Glomerular visceral epithelial cell (primary cell): ENCODE measurements at regions not wholly inside any gene's neighbourhood (a gene's known extent, or its start where the extent isn't known, plus 50 kb on each side); places are given as distances from the start of the nearest gene placed in this dataset.
"Not testable (repeated sequence)": the region's sequence is repeated elsewhere in the genome, so short reads cannot be mapped to it uniquely, and the experiment has no call there.

Source experiments
- DNase-seq: peaks from one replicate; pipeline ENCODE4 v3.0.0-alpha.2; 2016; ENCODE audit errors: extremely low spot score

- DNase-seq, result no peak
These were observed 290.9 kb upstream of the STXBP6 start for GRCh38 chr14:25340882-25341281.

GRCh38 chr14:25322784-25323183 lies 272.8 kb upstream of the STXBP6 start:
- no peak for DNase-seq

- DNase-seq, result not testable (repeated sequence)
These were observed 266.1 kb upstream of the STXBP6 start for GRCh38 chr14:25316007-25316406.

- no peak for DNase-seq
These were observed 258.3 kb upstream of the STXBP6 start for GRCh38 chr14:25308244-25308643.

GRCh38 chr14:25303934-25304333 lies 254.0 kb upstream of the STXBP6 start:
- DNase-seq, result no peak

GRCh38 chr14:25298238-25298637 lies 248.3 kb upstream of the STXBP6 start:
- no peak for DNase-seq

- not testable (repeated sequence) for DNase-seq
These were observed 240.2 kb upstream of the STXBP6 start for GRCh38 chr14:25290154-25290553.

GRCh38 chr14:25274529-25274928 lies 224.6 kb upstream of the STXBP6 start:
- no peak for DNase-seq

GRCh38 chr14:25267186-25267585 lies 217.2 kb upstream of the STXBP6 start:
- DNase-seq, result no peak

GRCh38 chr14:25259470-25259869 lies 209.5 kb upstream of the STXBP6 start:
- no peak for DNase-seq

GRCh38 chr14:25252793-25253192 lies 202.8 kb upstream of the STXBP6 start:
- DNase-seq, result no peak

- DNase-seq, result no peak
These were observed 200.6 kb upstream of the STXBP6 start for GRCh38 chr14:25250516-25250915.

GRCh38 chr14:25247609-25248008 lies 197.7 kb upstream of the STXBP6 start:
- no peak for DNase-seq

- no peak for DNase-seq
These were observed 196.8 kb upstream of the STXBP6 start for GRCh38 chr14:25246751-25247150.

- DNase-seq, result no peak
These were observed 189.2 kb upstream of the STXBP6 start for GRCh38 chr14:25239170-25239569.

- DNase-seq, result no peak
These were observed 187.9 kb upstream of the STXBP6 start for GRCh38 chr14:25237845-25238244.

GRCh38 chr14:25233613-25234012 lies 183.7 kb upstream of the STXBP6 start:
- no peak for DNase-seq

GRCh38 chr14:25231004-25231403 lies 181.1 kb upstream of the STXBP6 start:
- no peak for DNase-seq

- DNase-seq, result no peak
These were observed 176.3 kb upstream of the STXBP6 start for GRCh38 chr14:25226214-25226613.

- DNase-seq, result no peak
These were observed 172.3 kb upstream of the STXBP6 start for GRCh38 chr14:25222256-25222655.

- DNase-seq, result no peak
These were observed 170.6 kb upstream of the STXBP6 start for GRCh38 chr14:25220514-25220913.

GRCh38 chr14:25215607-25216006 lies 165.7 kb upstream of the STXBP6 start:
- no peak for DNase-seq

- no peak for DNase-seq
These were observed 147.9 kb upstream of the STXBP6 start for GRCh38 chr14:25197885-25198284.

GRCh38 chr14:25180221-25180620 lies 130.3 kb upstream of the STXBP6 start:
- DNase-seq, result no peak

- DNase-seq, result no peak
These were observed 128.3 kb upstream of the STXBP6 start for GRCh38 chr14:25178255-25178654.
